ENCODE measurements at regions not wholly inside any gene's neighbourhood (a gene's known extent, or its start where the extent isn't known, plus 50 kb on each side); places are given as distances from the start of the nearest gene placed in this dataset.

- H4K20me1 ChIP-seq (ENCODE audit: control insufficient read depth, insufficient read depth, low read depth, low read length), result no peaks in the 10 kb centered on the region
- no peak overlapping the region for H3K27ac ChIP-seq (ENCODE audit: low read depth, low read length)
- no peak for TF ChIP-seq EZH2phosphoT487 (IDR thresholded peaks at IDR 0.05; ENCODE audit: borderline replicate concordance, low read length)
- TF ChIP-seq, protein P1, sequence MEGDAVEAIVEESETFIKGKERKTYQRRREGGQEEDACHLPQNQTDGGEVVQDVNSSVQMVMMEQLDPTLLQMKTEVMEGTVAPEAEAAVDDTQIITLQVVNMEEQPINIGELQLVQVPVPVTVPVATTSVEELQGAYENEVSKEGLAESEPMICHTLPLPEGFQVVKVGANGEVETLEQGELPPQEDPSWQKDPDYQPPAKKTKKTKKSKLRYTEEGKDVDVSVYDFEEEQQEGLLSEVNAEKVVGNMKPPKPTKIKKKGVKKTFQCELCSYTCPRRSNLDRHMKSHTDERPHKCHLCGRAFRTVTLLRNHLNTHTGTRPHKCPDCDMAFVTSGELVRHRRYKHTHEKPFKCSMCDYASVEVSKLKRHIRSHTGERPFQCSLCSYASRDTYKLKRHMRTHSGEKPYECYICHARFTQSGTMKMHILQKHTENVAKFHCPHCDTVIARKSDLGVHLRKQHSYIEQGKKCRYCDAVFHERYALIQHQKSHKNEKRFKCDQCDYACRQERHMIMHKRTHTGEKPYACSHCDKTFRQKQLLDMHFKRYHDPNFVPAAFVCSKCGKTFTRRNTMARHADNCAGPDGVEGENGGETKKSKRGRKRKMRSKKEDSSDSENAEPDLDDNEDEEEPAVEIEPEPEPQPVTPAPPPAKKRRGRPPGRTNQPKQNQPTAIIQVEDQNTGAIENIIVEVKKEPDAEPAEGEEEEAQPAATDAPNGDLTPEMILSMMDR (IDR thresholded peaks at IDR 0.05; ENCODE audit: low read depth, low read length, poor library complexity, severe bottlenecking), result no peak
- H3K36me3 ChIP-seq (ENCODE audit: control insufficient read depth, low read length), result no peaks in the 10 kb centered on the region
- H3K9me3 ChIP-seq (ENCODE audit: control insufficient read depth, insufficient read depth, low read length), result no peaks in the 10 kb centered on the region
- H3K4me2 ChIP-seq (ENCODE audit: low read length), result no peak overlapping the region
- H3K4me1 ChIP-seq (ENCODE audit: control insufficient read depth, low read length), result no peaks in the 10 kb centered on the region
- H3K79me2 ChIP-seq (ENCODE audit: control insufficient read depth, low read length), result no peaks in the 10 kb centered on the region
- no peaks in the 10 kb centered on the region for H3K9me2 ChIP-seq (replicated peaks; ENCODE audit: control insufficient read depth, low read length)
- H3K27me3 ChIP-seq (ENCODE audit: control insufficient read depth, low read length), result no peaks in the 10 kb centered on the region
- no peaks in the 10 kb centered on the region for H3F3A ChIP-seq (ENCODE audit: control insufficient read depth, insufficient read depth)
- H3K4me3 ChIP-seq (ENCODE audit: low read length), result no peak overlapping the region
Measured at GRCh38 chr3:69462022-69462825, 76.3 kb upstream of the FRMD4B start.

DNA sequence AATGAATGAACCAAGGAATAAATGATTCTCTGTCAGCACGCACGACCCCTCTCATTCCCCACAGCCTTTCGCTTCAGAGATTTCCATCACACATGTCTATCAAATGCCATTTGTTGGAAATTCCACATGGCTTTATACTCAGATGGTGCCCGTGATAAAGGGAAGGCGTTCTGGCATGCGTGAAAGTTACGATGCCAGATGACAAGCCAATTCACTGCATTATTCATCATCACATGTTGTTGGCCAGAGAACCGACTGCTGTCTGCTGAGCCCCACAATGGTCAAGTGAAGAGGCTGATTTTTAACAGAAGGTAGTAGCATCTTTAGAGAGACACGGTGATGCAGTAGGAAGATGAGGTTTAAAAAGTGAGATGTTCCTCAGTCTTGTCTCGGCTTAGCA is 74.1 kb upstream of the FRMD4B start:
- H3K9me3 ChIP-seq (ENCODE audit: control insufficient read depth, insufficient read depth, low read length), result peaks cover 4% of the 10 kb centered on the region; the same call in 1 of the 2 replicates
- no peaks in the 10 kb centered on the region for H3K27me3 ChIP-seq (ENCODE audit: control insufficient read depth, low read length)
- H3K36me3 ChIP-seq (ENCODE audit: control insufficient read depth, low read length), result no peaks in the 10 kb centered on the region
- no peaks in the 10 kb centered on the region for H3K4me1 ChIP-seq (ENCODE audit: control insufficient read depth, low read length)
- no peak overlapping the region for H3K4me3 ChIP-seq (ENCODE audit: low read length)
- no peaks in the 10 kb centered on the region for H3F3A ChIP-seq (ENCODE audit: control insufficient read depth, insufficient read depth)
- H3K27ac ChIP-seq (ENCODE audit: low read depth, low read length), result no peak overlapping the region
- no peaks in the 10 kb centered on the region for H3K9me2 ChIP-seq (replicated peaks; ENCODE audit: control insufficient read depth, low read length)
- H3K79me2 ChIP-seq (ENCODE audit: control insufficient read depth, low read length), result no peaks in the 10 kb centered on the region
- H3K4me2 ChIP-seq (ENCODE audit: low read length), result no peak overlapping the region
- TF ChIP-seq EZH2phosphoT487 (IDR thresholded peaks at IDR 0.05; ENCODE audit: borderline replicate concordance, low read length), result no peak
- TF ChIP-seq, protein P1 (IDR thresholded peaks at IDR 0.05; ENCODE audit: low read depth, low read length, poor library complexity, severe bottlenecking), result no peak
- H4K20me1 ChIP-seq (ENCODE audit: control insufficient read depth, insufficient read depth, low read depth, low read length), result no peaks in the 10 kb centered on the region

DNA sequence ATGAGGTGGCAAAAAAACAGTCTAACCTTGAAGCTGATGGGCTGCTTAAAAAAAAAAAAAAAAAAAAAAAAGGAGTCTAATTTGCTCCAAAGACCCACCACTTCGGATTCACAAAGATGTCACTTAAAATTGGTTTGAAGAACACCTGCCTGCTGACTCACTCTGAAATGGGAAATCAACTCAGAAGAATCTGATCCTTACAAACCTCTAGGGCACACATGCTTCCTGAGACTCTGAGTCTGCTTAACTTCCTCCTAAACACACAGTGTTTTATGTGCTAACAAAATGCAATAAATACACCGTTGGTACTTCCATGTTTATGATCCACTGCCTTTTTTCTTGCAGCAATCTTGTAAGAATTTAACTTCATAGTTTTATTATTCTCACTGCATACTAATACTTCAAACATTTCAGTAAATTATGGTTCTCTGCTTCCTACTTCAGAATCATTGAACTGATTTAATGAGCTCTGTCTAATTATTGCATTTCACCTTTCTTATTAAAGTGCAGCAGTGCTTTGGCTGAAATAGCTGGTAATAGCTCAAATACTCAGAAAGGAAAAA is 73.0 kb upstream of the FRMD4B start:
- no peaks in the 10 kb centered on the region for H3K4me1 ChIP-seq (ENCODE audit: control insufficient read depth, low read length)
- no peaks in the 10 kb centered on the region for H3K27me3 ChIP-seq (ENCODE audit: control insufficient read depth, low read length)
- peaks cover 4% of the 10 kb centered on the region; the same call in 1 of the 2 replicates for H3K9me3 ChIP-seq (ENCODE audit: control insufficient read depth, insufficient read depth, low read length)
- H3K9me2 ChIP-seq (replicated peaks; ENCODE audit: control insufficient read depth, low read length), result no peaks in the 10 kb centered on the region
- H3K27ac ChIP-seq (ENCODE audit: low read depth, low read length), result no peak overlapping the region
- TF ChIP-seq, protein P1 (IDR thresholded peaks at IDR 0.05; ENCODE audit: low read depth, low read length, poor library complexity, severe bottlenecking), result no peak
- no peak for TF ChIP-seq EZH2phosphoT487 (IDR thresholded peaks at IDR 0.05; ENCODE audit: borderline replicate concordance, low read length)
- H3K36me3 ChIP-seq (ENCODE audit: control insufficient read depth, low read length), result no peaks in the 10 kb centered on the region
- H3K79me2 ChIP-seq (ENCODE audit: control insufficient read depth, low read length), result no peaks in the 10 kb centered on the region
- H3K4me3 ChIP-seq (ENCODE audit: low read length), result no peak overlapping the region
- H3K4me2 ChIP-seq (ENCODE audit: low read length), result no peak overlapping the region
- no peaks in the 10 kb centered on the region for H4K20me1 ChIP-seq (ENCODE audit: control insufficient read depth, insufficient read depth, low read depth, low read length)
- H3F3A ChIP-seq (ENCODE audit: control insufficient read depth, insufficient read depth), result no peaks in the 10 kb centered on the region

Data from DOHH2 (cell line).